Lower lobe of right lung (tissue), 2 donors: ENCODE measurements at regions not wholly inside any gene's neighbourhood (a gene's known extent, or its start where the extent isn't known, plus 50 kb on each side); places are given as distances from the start of the nearest gene placed in this dataset.

Experiments used
- ATAC-seq, 2 donors: fragments of 200-7000 bp; cut with Tn5 transposase; one replicate each; pipeline ENCODE4 v1.9.1; 2020 to 2022; ENCODE audit warnings: mild to moderate bottlenecking in 2 of 2, moderate library complexity in 2 of 2
- DNase-seq: peaks from one replicate; pipeline ENCODE4 v3.0.0-alpha.2; 2020
- H3K27ac ChIP-seq: fragments of 200-600 bp; one replicate; pipeline ENCODE4 v1.8.0; 2022
- H3K27me3 ChIP-seq: fragments of 200-600 bp; one replicate; pipeline ENCODE4 v1.8.0; 2022; ENCODE audit warnings: low read depth
- H3K36me3 ChIP-seq: fragments of 200-600 bp; one replicate; pipeline ENCODE4 v1.8.0; 2022; ENCODE audit warnings: mild to moderate bottlenecking
- H3K4me1 ChIP-seq: fragments of 200-600 bp; one replicate; pipeline ENCODE4 v1.8.0; 2022
- H3K4me3 ChIP-seq: fragments of 200-600 bp; one replicate; pipeline ENCODE4 v1.8.0; 2022; ENCODE audit warnings: mild to moderate bottlenecking
- H3K9me3 ChIP-seq: fragments of 200-600 bp; one replicate; pipeline ENCODE4 v1.8.0; 2022
- CTCF ChIP-seq: fragments of 200-600 bp; IDR thresholded peaks from one replicate; pipeline ENCODE4 v1.8.0; 2022; ENCODE audit warnings: antibody characterized with exemption, mild to moderate bottlenecking
- intact Hi-C: fragments of 100-400 bp; cut with DNase I; formaldehyde crosslinking; loops from one replicate; pipeline ENCODE4 v1.11.0; 2022
- donor health status: DM: no; HTN: yes; CAD: no; lungs with severe emphysema.

- intact Hi-C loops: no loop called here
- no peaks in the 10 kb centered on the region for H3K36me3 ChIP-seq
- DNase-seq: no peak
- peaks cover 8% of the 10 kb centered on the region for H3K4me1 ChIP-seq
- H3K27me3 ChIP-seq: no peaks in the 10 kb centered on the region
- no peak overlapping the region for H3K4me3 ChIP-seq
- H3K27ac ChIP-seq: no peak overlapping the region
- no peak for TF ChIP-seq CTCF
- peak in 1 of 2 donors; percentile 48 for ATAC-seq
- no peaks in the 10 kb centered on the region for H3K9me3 ChIP-seq
Measured at GRCh38 chr12:19021240-19021639, 108.3 kb upstream of the PLEKHA5 start.

- Histone ChIP-seq H3K36me3 (no peaks in the 10 kb centered on the region), H3K4me3 (no peak overlapping the region), H3K9me3 (no peaks in the 10 kb centered on the region), H3K4me1 (peaks cover 8% of the 10 kb centered on the region), H3K27me3 (no peaks in the 10 kb centered on the region), H3K27ac (no peak overlapping the region)
- no peak for TF ChIP-seq CTCF
- intact Hi-C loops: no loop called here
- ATAC-seq: peak; percentile 75 to 90
- DNase-seq: no peak
Measured at GRCh38 chr12:19021646-19022045, 107.9 kb upstream of the PLEKHA5 start.

- no peaks in the 10 kb centered on the region for H3K9me3 ChIP-seq
- H3K36me3 ChIP-seq: no peaks in the 10 kb centered on the region
- no peak overlapping the region for H3K4me3 ChIP-seq
- H3K4me1 ChIP-seq: peaks cover 4% of the 10 kb centered on the region
- H3K27ac ChIP-seq: no peak overlapping the region
- ATAC-seq (no peak), DNase-seq (no peak)
- no peaks in the 10 kb centered on the region for H3K27me3 ChIP-seq
- intact Hi-C loops: no loop called here
- TF ChIP-seq CTCF: no peak
Measured at GRCh38 chr12:19025582-19025981, 104.0 kb upstream of the PLEKHA5 start.

- Histone ChIP-seq H3K27ac (no peak overlapping the region), H3K9me3 (no peaks in the 10 kb centered on the region), H3K27me3 (no peaks in the 10 kb centered on the region), H3K4me1 (peaks cover 4% of the 10 kb centered on the region), H3K4me3 (no peak overlapping the region), H3K36me3 (no peaks in the 10 kb centered on the region)
- intact Hi-C loops: no loop called here
- TF ChIP-seq CTCF: no peak
- no peak for DNase-seq
- ATAC-seq: no peak
Measured at GRCh38 chr12:19026034-19026433, 103.5 kb upstream of the PLEKHA5 start.

- H3K27ac ChIP-seq: no peak overlapping the region
- intact Hi-C loops: no loop called here
Measured at GRCh38 chr12:19026614-19027488, 102.7 kb upstream of the PLEKHA5 start.

More at GRCh38 chr12:19026614-19027488, 102.7 kb upstream of the PLEKHA5 start:
- no peaks in the 10 kb centered on the region for H3K36me3 ChIP-seq
- TF ChIP-seq CTCF: no peak
- peaks cover 3% of the 10 kb centered on the region for H3K4me1 ChIP-seq
- ATAC-seq (no peak), DNase-seq (no peak)
- no peaks in the 10 kb centered on the region for H3K9me3 ChIP-seq
- no peaks in the 10 kb centered on the region for H3K27me3 ChIP-seq
- no peak overlapping the region for H3K4me3 ChIP-seq
